GM21381 (cell line): ENCODE measurements at regions not wholly inside any gene's neighbourhood (a gene's known extent, or its start where the extent isn't known, plus 50 kb on each side); places are given as distances from the start of the nearest gene placed in this dataset.
"Not testable (repeated sequence)": the region's sequence is repeated elsewhere in the genome, so short reads cannot be mapped to it uniquely, and the experiment has no call there.

ENCODE experiments used
- ATAC-seq: cut with Tn5 transposase; IDR thresholded peaks from one replicate; pipeline ENCODE4 v1.9.1; 2021; ENCODE audit warnings: mild to moderate bottlenecking, moderate library complexity; ENCODE audit not compliant: unreplicated experiment

- no peak for ATAC-seq
Measured at GRCh38 chr16:51302042-51302441, 151.0 kb upstream of the SALL1 start.

GRCh38 chr16:51298800-51299199 is 147.7 kb upstream of the SALL1 start:
- ATAC-seq, result no peak

GRCh38 chr16:51290442-51291285 is 139.6 kb upstream of the SALL1 start:
- no peak for ATAC-seq

GRCh38 chr16:51289336-51289735 is 138.3 kb upstream of the SALL1 start:
- ATAC-seq, result no peak

- no peak for ATAC-seq
Measured at GRCh38 chr16:51287121-51287755, 136.2 kb upstream of the SALL1 start.

DNA sequence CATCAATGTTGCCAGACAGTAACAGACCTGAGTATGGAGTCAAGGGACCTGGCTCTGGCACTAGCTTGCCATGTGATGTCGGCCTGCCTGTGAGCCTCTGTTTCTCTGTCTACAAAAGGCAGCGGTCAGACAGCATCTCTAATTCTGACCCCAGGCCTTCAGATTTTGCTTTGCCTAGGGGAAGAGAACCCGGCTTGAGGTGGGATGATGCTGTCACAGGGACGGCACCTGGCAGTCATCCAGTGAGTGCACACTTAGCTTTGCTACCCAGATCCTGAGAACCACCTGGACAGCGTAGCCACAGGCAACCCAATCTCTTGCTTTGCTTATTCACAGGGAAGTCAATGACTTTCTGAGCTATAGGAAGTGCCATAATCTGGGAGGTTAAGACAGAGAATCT is 135.2 kb upstream of the SALL1 start:
- no peak for ATAC-seq

DNA sequence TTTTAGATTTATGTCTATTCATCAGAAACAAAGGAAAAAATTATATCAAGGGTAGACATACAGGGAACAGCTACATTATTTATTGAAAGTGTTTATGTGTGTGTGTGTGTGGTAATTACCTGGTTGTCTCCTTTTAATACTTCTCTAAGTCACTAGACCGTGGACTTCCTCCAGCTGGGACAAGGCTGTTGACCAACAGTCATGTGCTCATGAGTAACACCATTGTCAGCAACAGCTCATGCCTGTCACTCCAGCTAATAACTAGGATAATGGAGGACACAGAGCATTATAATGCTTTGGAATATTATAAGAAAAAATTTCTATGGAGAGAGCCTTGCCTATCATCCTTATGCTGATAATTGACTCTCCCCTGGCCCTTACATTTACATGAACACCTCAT is 125.3 kb upstream of the SALL1 start:
- ATAC-seq, result no peak

GRCh38 chr16:51272420-51272819 is 121.3 kb upstream of the SALL1 start:
- no peak for ATAC-seq

GRCh38 chr16:51271156-51271701 is 120.2 kb upstream of the SALL1 start:
- no peak for ATAC-seq

DNA sequence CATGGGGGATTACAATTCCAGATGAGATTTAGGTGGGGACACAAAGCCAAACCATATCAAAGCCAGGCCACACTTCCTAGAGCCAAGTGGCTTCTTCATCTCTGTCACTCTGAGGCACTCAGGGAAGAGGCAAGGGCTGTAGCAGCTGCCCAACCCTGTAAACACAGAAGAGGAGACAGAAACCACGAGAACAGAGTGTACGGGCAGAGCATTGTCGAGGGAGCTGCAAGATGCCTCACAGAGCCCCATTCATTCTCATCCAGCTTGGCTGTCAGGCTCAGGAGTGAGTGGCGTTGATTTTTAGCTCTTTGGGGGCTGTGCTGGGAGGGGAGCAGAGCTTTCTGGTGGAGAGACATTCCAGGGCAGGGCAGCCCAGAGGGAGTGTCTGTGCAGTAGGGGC is 117.2 kb upstream of the SALL1 start:
- no peak for ATAC-seq

DNA sequence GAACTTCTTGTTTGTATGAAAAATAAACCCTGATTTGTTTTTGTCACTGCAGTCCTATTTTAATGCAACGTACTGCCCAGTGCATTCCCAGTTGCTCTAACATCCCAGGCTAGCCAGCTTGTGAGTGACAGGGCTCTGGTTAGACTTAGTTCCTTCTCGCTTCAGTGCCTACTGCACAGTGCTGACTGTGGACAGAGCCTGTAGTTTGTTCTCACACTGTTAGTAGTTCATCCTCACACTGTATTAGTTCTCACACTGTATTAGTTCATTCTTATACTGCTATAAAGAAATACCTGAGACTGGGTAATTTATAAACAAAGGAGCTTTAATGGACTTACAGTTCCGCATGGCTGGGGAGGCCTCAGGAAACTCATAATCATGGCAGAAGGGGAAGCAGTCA is 116.6 kb upstream of the SALL1 start:
- ATAC-seq, result no peak

DNA sequence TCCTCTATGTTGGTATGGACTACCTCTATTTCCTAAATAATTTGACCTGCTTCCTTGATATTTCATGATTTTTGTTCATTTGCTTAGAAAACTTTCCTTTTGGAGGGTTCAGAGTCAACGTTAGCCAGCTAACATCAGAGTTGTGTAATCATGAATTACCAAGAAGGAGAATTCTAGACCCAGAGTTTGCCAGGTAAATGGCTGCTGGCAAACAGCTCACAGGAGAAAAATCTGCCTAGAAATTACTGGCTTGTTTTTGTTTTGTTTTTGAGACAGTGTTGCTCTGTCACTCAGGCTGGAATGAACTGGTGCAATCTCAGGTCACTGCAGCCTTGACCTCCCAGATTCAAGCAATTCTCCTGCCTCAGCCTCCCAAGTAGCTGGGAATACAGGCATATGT is 111.4 kb upstream of the SALL1 start:
- no peak for ATAC-seq

- ATAC-seq, result no peak
Measured at GRCh38 chr16:51261919-51262318, 110.8 kb upstream of the SALL1 start.

DNA sequence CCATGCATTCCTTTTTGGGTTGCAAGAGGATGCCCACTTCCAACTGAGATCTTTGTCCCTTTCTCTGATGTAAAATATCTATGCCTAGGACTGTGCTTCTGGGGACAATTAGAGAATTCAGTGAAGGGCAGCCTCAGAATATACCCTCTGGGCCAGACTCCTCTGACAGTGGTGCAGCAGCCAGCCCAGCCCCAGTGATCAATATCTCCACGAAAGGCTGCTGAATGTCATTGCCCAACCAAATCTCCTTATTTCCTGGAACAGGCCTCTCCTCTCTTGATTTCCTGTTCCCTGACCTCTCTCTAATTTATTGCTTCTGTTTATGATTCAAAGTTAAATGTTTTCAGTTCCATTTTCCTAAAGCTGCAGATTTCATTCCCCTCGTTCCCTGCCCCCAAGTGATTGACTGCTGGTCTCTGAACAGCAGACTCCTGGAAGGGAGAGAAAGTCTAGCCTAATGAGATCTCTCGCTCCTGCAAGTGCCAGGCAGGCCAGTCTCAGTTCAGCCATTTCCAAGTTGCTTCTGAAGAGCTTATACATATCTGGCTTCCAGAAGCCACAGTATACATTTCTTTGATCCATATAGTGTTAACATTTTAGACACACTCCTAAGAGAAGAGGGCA is 104.4 kb upstream of the SALL1 start:
- ATAC-seq, result no peak

DNA sequence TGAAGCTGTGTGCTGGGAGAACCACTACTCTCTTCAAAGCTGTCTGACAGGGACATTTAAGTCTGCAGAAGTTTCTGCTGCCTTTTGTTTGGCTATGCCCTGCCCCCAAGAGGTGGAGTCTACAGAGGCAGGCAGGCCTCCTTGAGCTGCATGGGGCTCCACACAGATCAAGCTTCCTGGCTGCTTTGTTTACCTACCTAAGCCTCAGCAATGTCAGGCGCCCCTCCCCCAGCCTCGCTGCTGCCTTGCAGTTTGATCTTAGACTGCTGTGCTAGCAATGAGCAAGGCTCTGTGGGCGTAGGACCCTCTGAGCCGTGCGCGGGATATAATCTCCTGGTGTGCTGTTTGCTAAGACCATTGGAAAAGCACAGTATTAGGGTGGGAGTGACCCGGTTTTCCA is 103.3 kb upstream of the SALL1 start:
- not testable (repeated sequence) for ATAC-seq

GRCh38 chr16:51248217-51248616 is 97.1 kb upstream of the SALL1 start:
- ATAC-seq, result no peak

- ATAC-seq, result no peak
Measured at GRCh38 chr16:51245658-51245995, 94.6 kb upstream of the SALL1 start.

DNA sequence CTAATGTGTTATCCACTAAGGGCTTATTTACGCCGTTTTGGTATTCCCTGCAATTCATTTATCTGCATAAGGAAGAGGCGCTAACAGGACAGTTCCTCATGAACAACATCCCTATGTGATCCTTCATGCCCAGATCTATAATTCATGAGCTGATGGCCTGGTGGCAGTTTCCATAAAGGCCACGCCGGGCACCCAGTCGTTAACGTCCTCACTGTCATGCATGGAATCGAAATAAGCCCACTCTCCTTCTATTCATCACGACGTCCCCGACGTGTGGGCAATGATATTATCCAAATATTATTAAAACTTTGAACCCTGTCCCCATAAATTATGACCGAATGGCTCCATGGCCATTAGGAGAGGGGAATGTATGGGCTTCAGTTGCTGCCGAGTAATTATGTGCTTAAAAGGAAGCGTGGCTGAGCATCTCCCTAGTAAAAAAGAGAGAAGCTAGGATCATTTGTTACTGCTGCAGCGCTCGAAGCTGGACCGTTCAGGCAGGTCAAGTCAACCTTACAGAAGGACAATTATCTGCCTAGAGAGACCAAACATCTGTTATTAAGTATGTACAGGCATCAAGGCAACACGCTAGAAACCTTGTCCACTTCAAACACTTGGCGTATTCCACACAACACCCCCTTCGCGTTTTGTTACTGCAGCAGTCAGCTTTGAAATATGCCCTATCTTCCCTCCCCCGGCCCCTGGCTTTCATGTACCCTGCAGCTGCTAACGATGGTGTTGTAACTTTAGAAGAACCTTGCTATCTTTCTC is 94.0 kb upstream of the SALL1 start:
- ATAC-seq, result no peak

DNA sequence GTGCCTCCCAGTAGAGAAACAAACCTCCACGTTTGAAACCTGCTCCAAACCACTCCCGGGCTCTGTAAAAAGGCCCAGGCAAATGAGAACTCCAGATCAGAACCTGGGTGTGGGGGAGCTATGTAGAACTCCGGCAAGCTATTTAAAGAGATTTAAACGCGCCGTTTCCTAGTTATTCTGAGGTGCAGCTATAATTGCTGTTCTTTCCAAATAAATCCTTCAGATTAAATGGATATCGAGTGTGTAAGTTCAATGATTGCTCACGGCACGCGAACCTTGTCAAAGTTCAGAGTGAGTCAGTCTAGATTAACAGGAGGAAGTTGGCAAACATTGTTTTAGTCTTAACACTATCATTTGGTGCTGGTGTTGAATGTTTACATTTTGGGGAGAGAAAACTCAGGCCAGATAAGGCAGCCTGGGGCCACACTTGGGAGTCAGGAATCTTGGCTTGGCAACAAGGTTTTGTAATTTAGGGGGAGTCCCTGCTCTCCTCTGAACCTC is 92.9 kb upstream of the SALL1 start:
- ATAC-seq, result no peak

DNA sequence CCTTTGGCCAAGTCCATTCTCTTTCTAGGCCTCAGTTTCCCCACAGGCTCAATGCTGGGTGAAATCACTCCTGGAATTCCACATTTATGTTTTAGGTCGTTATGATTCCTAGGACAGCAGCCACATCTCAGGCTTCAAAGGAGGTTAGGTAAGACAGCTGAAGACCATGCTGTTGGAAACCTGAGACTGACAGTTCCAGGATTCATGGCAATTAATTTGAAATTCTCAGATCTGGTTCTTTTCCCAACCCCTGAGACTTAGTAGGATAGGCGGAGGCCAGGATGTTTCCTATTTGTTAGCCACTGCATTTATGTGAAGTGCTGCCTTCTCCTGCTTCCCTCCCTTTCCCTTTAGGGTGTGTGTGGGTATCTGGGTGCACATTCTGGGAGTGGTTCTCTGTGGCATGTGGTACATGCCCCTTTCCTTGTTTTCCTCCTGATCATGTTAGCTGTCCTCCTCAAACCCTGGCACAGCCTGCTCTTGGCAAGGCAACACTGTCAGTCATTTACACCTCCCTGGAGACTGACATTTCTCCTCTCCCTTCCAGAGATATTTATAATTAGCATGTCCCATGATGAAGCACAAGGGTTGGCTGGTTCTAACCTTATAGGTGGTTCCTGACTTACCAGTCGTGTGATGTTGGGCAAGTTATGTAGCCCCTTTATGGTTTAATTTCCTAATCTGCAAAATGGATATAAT is 91.4 kb upstream of the SALL1 start:
- ATAC-seq, result no peak
